HG02798 (cell line): ENCODE measurements at regions not wholly inside any gene's neighbourhood (a gene's known extent, or its start where the extent isn't known, plus 50 kb on each side); places are given as distances from the start of the nearest gene placed in this dataset.

Source experiments
- ATAC-seq: cut with Tn5 transposase; IDR thresholded peaks from one replicate; pipeline ENCODE4 v1.9.1; 2021; ENCODE audit warnings: mild to moderate bottlenecking; ENCODE audit not compliant: unreplicated experiment, poor library complexity

GRCh38 chr18:45167631-45168280, 447.5 kb upstream of the SLC14A2 start:
- ATAC-seq = no peak

GRCh38 chr18:45168866-45169600, 446.2 kb upstream of the SLC14A2 start:
- no peak for ATAC-seq

GRCh38 chr18:45169610-45170009, 445.7 kb upstream of the SLC14A2 start:
- ATAC-seq = no peak

- ATAC-seq = no peak
Measured at GRCh38 chr18:45171679-45172191, 443.5 kb upstream of the SLC14A2 start.

GRCh38 chr18:45173327-45173726, 441.9 kb upstream of the SLC14A2 start:
- no peak for ATAC-seq

GRCh38 chr18:45173799-45174519, 441.3 kb upstream of the SLC14A2 start:
- no peak for ATAC-seq

- no peak for ATAC-seq
Measured at GRCh38 chr18:45174629-45175136, 440.6 kb upstream of the SLC14A2 start.

GRCh38 chr18:45175511-45175910, 439.8 kb upstream of the SLC14A2 start:
- no peak for ATAC-seq

- ATAC-seq = no peak
Measured at GRCh38 chr18:45186832-45187231, 428.4 kb upstream of the SLC14A2 start.

- no peak for ATAC-seq
Measured at GRCh38 chr18:45191795-45192194, 423.5 kb upstream of the SLC14A2 start.

- peak; percentile 97 for ATAC-seq
Measured at GRCh38 chr18:45197526-45197970, 417.7 kb upstream of the SLC14A2 start.

- ATAC-seq = no peak
Measured at GRCh38 chr18:45198526-45198925, 416.8 kb upstream of the SLC14A2 start.

GRCh38 chr18:45201029-45201428, 414.2 kb upstream of the SLC14A2 start:
- ATAC-seq = no peak

- ATAC-seq = no peak
Measured at GRCh38 chr18:45201489-45201888, 413.8 kb upstream of the SLC14A2 start.

GRCh38 chr18:45202061-45202460, 413.2 kb upstream of the SLC14A2 start:
- no peak for ATAC-seq

GRCh38 chr18:45203677-45204076, 411.6 kb upstream of the SLC14A2 start:
- no peak for ATAC-seq

GRCh38 chr18:45207328-45207727, 407.9 kb upstream of the SLC14A2 start:
- ATAC-seq = no peak

- no peak for ATAC-seq
Measured at GRCh38 chr18:45208164-45208563, 407.1 kb upstream of the SLC14A2 start.

GRCh38 chr18:45212181-45213039, 402.9 kb upstream of the SLC14A2 start:
- ATAC-seq = peak; percentile 99

- peak; percentile 11 for ATAC-seq
Measured at GRCh38 chr18:45213040-45213333, 402.3 kb upstream of the SLC14A2 start.
